Upper lobe of left lung (tissue), 6 donors: ENCODE measurements at regions not wholly inside any gene's neighbourhood (a gene's known extent, or its start where the extent isn't known, plus 50 kb on each side); places are given as distances from the start of the nearest gene placed in this dataset.
A peak's percentile ranks its signal among the peaks of the same experiment; 100 is the strongest.
"Not testable (repeated sequence)": the region's sequence is repeated elsewhere in the genome, so short reads cannot be mapped to it uniquely, and the experiment has no call there.

ENCODE experiments used
- ATAC-seq, 2 donors: fragments of 200-7000 bp; cut with Tn5 transposase; one replicate each; pipeline ENCODE4 v1.9.1; 2022; ENCODE audit warnings: mild to moderate bottlenecking in 2 of 2, moderate library complexity in 2 of 2; ENCODE audit not compliant: low FRiP score in 2 of 2
- DNase-seq, 2 donors: peaks; one replicate each; pipeline ENCODE4 v3.0.0-alpha.2; 2019 to 2020
- H3K27ac ChIP-seq, 4 donors: fragments of 200-600 bp; sonication (generic); one replicate each; pipeline ENCODE4 v1.5.1; 2016 to 2019
- H3K27me3 ChIP-seq, 4 donors: fragments of 200-600 bp; sonication (generic); one replicate each; pipeline ENCODE4 v1.5.1; 2017 to 2019
- H3K36me3 ChIP-seq, 4 donors: fragments of 200-600 bp; sonication (generic); one replicate each; pipeline ENCODE4 v1.5.1; 2016 to 2019
- H3K4me1 ChIP-seq, 4 donors: fragments of 200-600 bp; sonication (generic); one replicate each; pipeline ENCODE4 v1.5.1; 2018 to 2019
- H3K4me3 ChIP-seq, 4 donors: fragments of 200-600 bp; sonication (generic); one replicate each; pipeline ENCODE4 v1.5.1; 2017 to 2019; ENCODE audit warnings: mild to moderate bottlenecking in 2 of 4, moderate library complexity in 1 of 4
- H3K9me3 ChIP-seq, 4 donors: fragments of 200-600 bp; sonication (generic); one replicate each; pipeline ENCODE4 v1.5.1; 2018 to 2019
- CTCF ChIP-seq, 6 experiments: fragments of 450-650 bp in 4 of 6; fragments of 200-600 bp in 2 of 6; sonication (generic) in 2 of 6; IDR thresholded peaks; one replicate each; pipeline ENCODE4 v1.5.1; 2016 to 2019; ENCODE audit warnings: antibody characterized with exemption in 6 of 6
- EP300 ChIP-seq, 4 donors: sonication (generic); formaldehyde crosslinking; IDR thresholded peaks; one replicate each; pipeline ENCODE4 v1.5.1; 2017; ENCODE audit warnings: antibody characterized with exemption in 4 of 4, control low read depth in 2 of 4
- POLR2A ChIP-seq, 4 donors: fragments of 450-650 bp; IDR thresholded peaks; one replicate each; pipeline ENCODE4 v1.5.1; 2016 to 2017; ENCODE audit warnings: antibody characterized with exemption in 4 of 4, mild to moderate bottlenecking in 2 of 4
- POLR2AphosphoS5 ChIP-seq, 2 donors: sonication (generic); formaldehyde crosslinking; IDR thresholded peaks; one replicate each; pipeline ENCODE4 v1.5.1; 2017; ENCODE audit warnings: antibody characterized with exemption in 2 of 2
- WGBS, 2 donors: methylation state at CpG; one replicate each; pipeline ENCODE4 v1.1.5; 2017 to 2018; 5-methylcytosine and 5-hydroxymethylcytosine counted together
- donor health status: DM: no; HTN: no; CAD: no; lungs with moderate emphysema.
- donor health status: DM: no; HTN: yes; CAD: no; lungs with severe emphysema.

DNA sequence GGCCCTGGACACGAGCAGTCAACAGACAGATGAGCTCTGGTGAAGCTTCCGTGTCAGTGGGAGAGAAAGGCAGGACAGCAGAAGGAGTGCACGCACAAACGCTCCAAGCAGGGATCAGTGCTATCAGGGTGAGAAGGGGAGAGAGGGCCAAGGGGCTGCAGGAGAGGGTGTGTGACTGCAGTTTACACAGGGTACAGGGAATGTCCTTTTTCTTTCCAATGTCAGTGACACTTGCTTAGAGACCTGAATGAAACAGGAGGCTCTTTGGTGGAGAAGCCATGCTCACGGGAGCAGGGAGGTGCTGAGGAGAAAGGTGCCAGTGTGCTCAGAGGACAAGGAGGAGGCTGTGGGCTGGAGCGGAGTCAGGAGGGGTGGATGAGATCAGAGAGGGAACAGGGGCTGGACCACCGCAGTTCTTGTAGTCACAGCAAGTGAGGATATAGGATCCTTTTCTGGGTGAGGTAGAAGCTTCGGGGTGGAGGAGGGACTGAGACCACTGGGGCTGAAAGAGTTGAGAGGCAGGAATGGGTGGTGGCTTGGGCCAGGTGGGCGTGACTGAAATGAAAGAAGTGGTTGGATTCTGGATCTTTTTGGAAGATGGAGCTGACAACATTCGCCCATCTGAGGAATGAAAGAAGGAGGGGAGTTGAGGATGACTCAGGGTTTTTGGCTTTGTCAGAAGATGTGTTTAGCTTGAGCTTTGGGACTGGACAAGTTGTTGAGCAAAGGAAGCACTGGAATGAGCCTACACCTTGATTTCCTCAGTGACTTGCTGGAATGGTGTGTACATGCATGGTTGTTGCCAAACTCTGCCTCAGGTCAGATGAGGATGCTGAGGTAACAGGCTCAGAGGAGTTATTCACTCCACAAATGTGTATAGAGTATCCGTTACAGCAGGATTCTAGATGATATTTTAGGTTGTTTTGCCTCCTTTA, 87.9 kb downstream of the ADAMTS15 start:
- ATAC-seq (peak; percentile 41 to 75), DNase-seq (no peak)
- no peak overlapping the region for H3K4me3 ChIP-seq
- no peaks in the 10 kb centered on the region for H3K4me1 ChIP-seq
- H3K27me3 ChIP-seq = no peaks in the 10 kb centered on the region
- no peak for TF ChIP-seq POLR2AphosphoS5 (IDR thresholded peaks at IDR 0.05)
- no peak for TF ChIP-seq EP300 (IDR thresholded peaks at IDR 0.05)
- no peak for TF ChIP-seq POLR2A (IDR thresholded peaks at IDR 0.05)
- no peak for TF ChIP-seq CTCF (IDR thresholded peaks at IDR 0.05)
- no peaks in the 10 kb centered on the region for H3K9me3 ChIP-seq
- no peak overlapping the region for H3K27ac ChIP-seq
- 80 to 87% methylated on average over 11 of the region's 11 CpGs for WGBS, 2 donors
- H3K36me3 ChIP-seq = no peaks in the 10 kb centered on the region

DNA sequence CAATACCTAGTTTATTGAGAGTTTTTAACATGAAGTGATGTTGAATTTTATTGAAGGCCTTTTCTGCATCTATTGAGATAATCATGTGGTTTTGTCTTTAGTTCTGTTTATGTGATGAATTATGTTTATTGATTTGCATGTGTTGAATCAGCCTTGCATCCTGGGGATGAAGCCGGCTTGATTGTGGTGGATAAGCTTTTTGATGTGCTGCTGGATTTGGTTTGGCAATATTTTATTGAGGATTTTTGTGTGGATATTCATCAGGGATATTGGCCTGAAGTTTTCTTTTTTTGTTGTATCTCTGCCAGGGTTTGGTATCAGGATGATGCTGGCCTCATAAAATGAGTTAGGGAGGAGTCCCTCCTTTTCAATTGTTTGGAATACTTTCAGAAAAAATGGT, 91.2 kb downstream of the ADAMTS15 start:
- DNase-seq, ATAC-seq: not testable (repeated sequence)
- WGBS, 2 donors = 80 to 95% methylated on average over 1 of the region's 1 CpG

DNA sequence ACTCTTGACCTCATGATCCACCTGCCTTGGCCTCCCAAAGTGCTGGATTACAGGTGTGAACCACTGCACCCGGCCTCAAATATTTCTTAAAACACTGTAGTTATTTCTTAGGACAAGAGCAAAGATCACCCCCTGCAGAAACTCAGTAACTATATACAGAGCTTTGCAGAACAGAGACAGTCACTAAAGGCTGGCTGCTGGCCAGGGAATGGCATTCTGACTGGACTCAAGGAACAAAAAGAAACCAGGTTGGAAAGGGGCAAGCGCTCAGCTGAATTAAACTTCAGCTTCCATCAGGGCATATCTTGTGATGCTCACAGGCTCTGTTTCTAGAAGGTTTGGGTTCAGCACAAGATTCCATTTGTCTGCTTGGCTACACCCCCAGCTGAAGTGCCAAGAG, 95.8 kb downstream of the ADAMTS15 start:
- 92 to 96% methylated on average over 2 of the region's 2 CpGs for WGBS, 2 donors
- TF ChIP-seq POLR2AphosphoS5 (IDR thresholded peaks at IDR 0.05) (no peak), CTCF (IDR thresholded peaks at IDR 0.05) (no peak), POLR2A (IDR thresholded peaks at IDR 0.05) (no peak), EP300 (IDR thresholded peaks at IDR 0.05) (no peak)
- Histone ChIP-seq H3K27ac (no peak overlapping the region), H3K4me3 (no peak overlapping the region), H3K27me3 (no peaks in the 10 kb centered on the region), H3K36me3 (no peaks in the 10 kb centered on the region), H3K4me1 (peaks cover 0 to 16% (median under 1%) of the 10 kb centered on the region in 4 donors), H3K9me3 (no peaks in the 10 kb centered on the region)
- no peak for ATAC-seq
- no peak for DNase-seq

More for the DNA sequence above, 91.2 kb downstream of the ADAMTS15 start:
- not testable (repeated sequence) for H3K4me1 ChIP-seq, H3K27ac ChIP-seq, H3K4me3 ChIP-seq, H3K27me3 ChIP-seq, H3K9me3 ChIP-seq, H3K36me3 ChIP-seq

DNA sequence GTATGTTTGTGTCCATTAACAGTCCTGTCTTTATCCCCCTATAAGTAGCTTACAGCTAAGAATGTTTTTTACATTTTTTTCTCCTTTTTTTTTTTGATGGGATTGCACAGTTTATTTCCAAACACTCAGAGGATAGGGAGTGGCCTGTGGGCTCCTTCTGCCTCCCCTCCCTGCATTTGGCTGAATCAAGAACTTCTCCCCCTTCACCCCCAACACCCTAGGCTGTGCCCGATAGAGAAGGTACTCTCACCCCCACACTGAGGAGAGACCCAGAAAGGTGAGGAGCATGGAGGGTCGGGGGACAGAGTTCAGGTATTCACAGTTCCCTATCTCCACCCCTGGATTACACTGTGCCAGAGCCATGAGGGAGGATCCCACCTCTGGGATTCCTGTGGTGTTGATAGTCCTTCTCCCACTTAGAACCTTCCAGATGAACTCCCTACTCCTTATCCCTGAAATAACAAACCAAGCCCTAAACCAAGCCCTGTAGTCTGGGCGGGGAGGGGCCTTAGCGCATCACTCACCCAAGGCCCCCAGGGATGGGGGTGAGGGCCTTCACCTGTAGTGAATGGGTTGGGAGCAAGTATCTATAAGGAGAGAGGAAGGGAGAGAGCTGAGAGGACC, 97.1 kb downstream of the ADAMTS15 start:
- ATAC-seq = peak in 1 of 2 donors; percentile 6
- H3K4me1 ChIP-seq = peaks cover 0 to 26% (median 5%) of the 10 kb centered on the region in 4 donors
- 86 to 96% methylated on average over 4 of the region's 4 CpGs for WGBS, 2 donors
- H3K27me3 ChIP-seq = no peaks in the 10 kb centered on the region
- no peaks in the 10 kb centered on the region for H3K9me3 ChIP-seq
- DNase-seq = no peak
- no peaks in the 10 kb centered on the region for H3K36me3 ChIP-seq
- TF ChIP-seq CTCF (IDR thresholded peaks at IDR 0.05) (no peak), EP300 (IDR thresholded peaks at IDR 0.05) (no peak), POLR2A (IDR thresholded peaks at IDR 0.05) (no peak), POLR2AphosphoS5 (IDR thresholded peaks at IDR 0.05) (no peak)
- no peak overlapping the region for H3K27ac ChIP-seq
- no peak overlapping the region for H3K4me3 ChIP-seq

- no peak overlapping the region for H3K4me3 ChIP-seq
- DNase-seq (peak in 1 of 2 donors; percentile 54), ATAC-seq (peak in 1 of 2 donors; percentile 16)
- H3K9me3 ChIP-seq = no peaks in the 10 kb centered on the region
- no peaks in the 10 kb centered on the region for H3K27me3 ChIP-seq
- no peaks in the 10 kb centered on the region for H3K36me3 ChIP-seq
- TF ChIP-seq CTCF (IDR thresholded peaks at IDR 0.05) = no peak
- TF ChIP-seq EP300 (IDR thresholded peaks at IDR 0.05) = no peak
- TF ChIP-seq POLR2AphosphoS5 (IDR thresholded peaks at IDR 0.05) = no peak
- TF ChIP-seq POLR2A (IDR thresholded peaks at IDR 0.05) = no peak
- 84 to 91% methylated on average over 2 to 7 of the region's 7 CpGs for WGBS, 2 donors
- no peak overlapping the region for H3K27ac ChIP-seq
- H3K4me1 ChIP-seq = peaks cover 0 to 29% (median 5%) of the 10 kb centered on the region in 4 donors
Measured at GRCh38 chr11:130546438-130546837, 98.0 kb downstream of the ADAMTS15 start.
